ENCODE measurements at regions not wholly inside any gene's neighbourhood (a gene's known extent, or its start where the extent isn't known, plus 50 kb on each side); places are given as distances from the start of the nearest gene placed in this dataset.

DNA sequence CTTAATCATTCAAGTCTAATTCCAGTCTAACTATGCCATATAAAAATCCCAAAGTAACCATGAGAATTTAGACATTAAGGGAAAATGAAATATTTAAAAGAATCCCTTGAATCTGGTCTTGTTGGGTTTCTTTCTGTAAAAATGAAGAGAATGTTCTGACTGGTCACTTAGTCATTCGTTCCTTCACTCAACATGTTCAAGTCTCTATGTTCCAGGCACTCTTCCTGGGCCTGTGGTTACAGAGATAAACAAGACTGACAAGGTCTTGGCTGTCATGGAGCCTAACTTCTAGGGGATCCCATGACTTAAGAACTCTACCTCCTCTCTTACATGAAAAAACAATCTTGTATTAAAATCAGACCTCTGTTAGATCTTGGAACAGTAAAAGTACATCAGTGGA, 638.6 kb upstream of the TBL1XR1 start:
- TF ChIP-seq POLR2A (IDR thresholded peaks at IDR 0.05) (no peak), CTCF (IDR thresholded peaks at IDR 0.05) (no peak)
